ENCODE measurements at regions not wholly inside any gene's neighbourhood (a gene's known extent, or its start where the extent isn't known, plus 50 kb on each side); places are given as distances from the start of the nearest gene placed in this dataset.
"Not testable (repeated sequence)": the region's sequence is repeated elsewhere in the genome, so short reads cannot be mapped to it uniquely, and the experiment has no call there.

GRCh38 chr3:115204475-115204874 is 57.4 kb upstream of the ZBTB20 start:
- DNase-seq, result no peak

- DNase-seq, result no peak
These were observed 61.1 kb upstream of the ZBTB20 start for GRCh38 chr3:115208066-115208750.

DNA sequence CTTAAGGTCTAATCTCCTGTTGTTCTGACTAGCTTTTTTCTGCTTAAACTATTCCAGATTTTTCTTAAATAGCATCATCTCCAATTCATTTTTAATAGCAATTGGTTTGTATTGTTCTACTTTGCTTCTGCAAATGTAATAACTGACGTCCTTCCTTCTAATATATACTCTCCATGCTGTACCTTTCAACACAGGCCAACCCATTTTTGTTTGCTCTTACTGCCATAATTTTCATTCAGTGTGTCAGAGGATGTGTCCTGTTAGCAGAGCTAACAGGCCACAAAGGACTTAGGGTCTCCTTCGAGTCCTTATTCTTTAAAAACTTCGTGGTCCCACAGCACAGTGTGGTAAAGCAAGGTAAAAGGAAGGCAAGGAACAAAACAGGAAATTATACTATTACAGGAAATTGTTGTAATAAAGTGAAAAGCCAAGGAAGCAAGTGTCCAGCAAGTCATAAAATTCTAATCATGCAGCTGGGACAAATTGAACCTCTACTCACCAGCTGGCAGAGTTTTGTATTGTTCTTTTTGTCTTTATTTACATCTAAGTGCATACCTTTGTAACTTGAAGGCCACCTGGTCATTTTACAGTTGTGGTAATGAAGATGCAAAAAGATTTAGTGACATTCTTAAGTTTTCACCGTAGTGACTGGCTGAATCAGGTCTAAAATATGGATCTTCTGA is 64.9 kb upstream of the ZBTB20 start:
- DNase-seq, result no peak

GRCh38 chr3:115212615-115213014 is 65.5 kb upstream of the ZBTB20 start:
- DNase-seq, result no peak

DNA sequence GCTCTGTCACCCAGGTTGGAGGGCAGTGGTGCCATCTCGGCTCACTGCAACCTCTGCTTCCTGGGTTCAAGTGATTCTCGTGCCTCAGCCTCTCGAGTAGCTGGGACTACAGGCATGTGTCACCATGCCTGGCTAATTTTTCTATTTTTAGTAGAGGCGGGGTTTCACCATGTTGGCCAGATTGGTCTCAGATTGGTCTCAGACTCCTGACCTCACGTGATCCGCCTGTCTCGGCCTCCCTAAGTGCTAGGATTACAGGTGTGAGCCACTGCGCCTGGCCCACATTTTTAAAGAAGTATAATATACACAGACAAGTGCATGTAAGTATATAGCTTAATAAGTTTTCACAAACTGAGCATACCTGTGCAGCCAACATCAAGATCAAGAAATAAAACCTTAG is 66.0 kb upstream of the ZBTB20 start:
- DNase-seq, result not testable (repeated sequence)

GRCh38 chr3:115217292-115217677 is 70.2 kb upstream of the ZBTB20 start:
- no peak for DNase-seq

GRCh38 chr3:115217678-115218451 is 70.8 kb upstream of the ZBTB20 start:
- DNase-seq, result no peak

GRCh38 chr3:115218859-115219258 is 71.8 kb upstream of the ZBTB20 start:
- no peak for DNase-seq

DNA sequence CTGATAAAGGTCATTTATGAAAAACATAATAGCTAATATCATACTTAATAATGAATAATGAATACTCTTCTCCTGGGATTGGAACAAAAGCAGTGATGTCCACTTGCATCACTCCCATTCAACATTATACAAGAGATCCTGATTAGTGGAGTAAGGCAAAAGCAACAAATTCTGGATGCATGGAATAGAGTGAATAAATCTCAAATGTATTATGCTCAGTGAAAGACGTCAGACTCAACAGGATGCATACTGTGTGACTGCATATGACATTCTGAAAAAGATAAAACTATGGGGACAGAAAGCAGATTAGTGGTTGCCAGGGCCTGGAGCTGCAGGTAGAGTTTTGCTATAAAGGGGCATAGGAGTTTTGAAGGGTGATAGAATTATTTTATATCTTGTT is 77.6 kb upstream of the ZBTB20 start:
- DNase-seq, result no peak

- no peak for DNase-seq
These were observed 79.9 kb upstream of the ZBTB20 start for GRCh38 chr3:115226844-115227445.

- DNase-seq, result no peak
These were observed 80.4 kb upstream of the ZBTB20 start for GRCh38 chr3:115227461-115227860.

- DNase-seq, result no peak
These were observed 81.2 kb upstream of the ZBTB20 start for GRCh38 chr3:115228266-115228665.

DNA sequence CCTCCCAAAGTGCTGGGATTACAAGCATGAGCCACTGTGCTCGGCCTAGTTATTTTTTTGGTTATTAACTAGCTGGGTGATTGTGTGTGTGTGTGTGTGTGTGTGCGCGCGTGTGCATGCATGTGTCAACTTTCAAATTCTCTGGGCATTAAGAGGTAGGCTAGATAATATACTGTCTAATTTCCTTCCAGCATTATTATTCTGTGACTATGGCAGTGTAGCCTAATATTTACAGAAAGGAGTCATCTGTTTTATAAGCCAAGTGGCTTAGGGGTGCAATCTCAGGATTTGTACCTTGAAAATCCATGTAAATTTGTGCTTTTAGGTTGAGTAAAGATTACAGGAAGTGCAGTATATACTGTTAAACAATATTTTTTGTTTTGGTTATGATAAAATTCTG is 85.1 kb upstream of the ZBTB20 start:
- no peak for DNase-seq

- DNase-seq, result no peak
These were observed 85.9 kb upstream of the ZBTB20 start for GRCh38 chr3:115233021-115233420.

- DNase-seq, result no peak
These were observed 89.4 kb upstream of the ZBTB20 start for GRCh38 chr3:115236496-115236895.

- DNase-seq, result peak in 1 of 2 experiments; percentile 9
These were observed 92.6 kb upstream of the ZBTB20 start for GRCh38 chr3:115239717-115240116.

GRCh38 chr3:115244350-115244749 is 97.3 kb upstream of the ZBTB20 start:
- DNase-seq, result no peak

DNA sequence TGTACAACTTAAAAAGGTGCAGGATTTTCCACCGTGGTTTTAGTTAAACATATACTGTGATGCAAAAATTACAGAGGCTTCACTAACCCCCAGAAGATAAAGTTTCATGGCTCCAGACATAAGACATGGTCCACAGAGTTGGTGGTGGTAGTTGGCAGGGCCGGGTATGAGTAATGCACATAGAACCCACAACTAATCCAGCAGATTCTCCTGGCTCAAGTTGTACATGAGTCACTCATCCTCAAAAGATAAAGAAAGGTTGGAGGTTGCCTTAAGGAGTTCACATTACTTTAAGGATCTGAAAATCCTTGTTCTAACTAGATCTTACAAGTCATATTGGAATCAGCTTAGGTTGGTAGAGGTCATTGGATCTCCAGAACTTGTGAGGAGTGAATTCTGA is 98.3 kb upstream of the ZBTB20 start:
- DNase-seq, result no peak

DNA sequence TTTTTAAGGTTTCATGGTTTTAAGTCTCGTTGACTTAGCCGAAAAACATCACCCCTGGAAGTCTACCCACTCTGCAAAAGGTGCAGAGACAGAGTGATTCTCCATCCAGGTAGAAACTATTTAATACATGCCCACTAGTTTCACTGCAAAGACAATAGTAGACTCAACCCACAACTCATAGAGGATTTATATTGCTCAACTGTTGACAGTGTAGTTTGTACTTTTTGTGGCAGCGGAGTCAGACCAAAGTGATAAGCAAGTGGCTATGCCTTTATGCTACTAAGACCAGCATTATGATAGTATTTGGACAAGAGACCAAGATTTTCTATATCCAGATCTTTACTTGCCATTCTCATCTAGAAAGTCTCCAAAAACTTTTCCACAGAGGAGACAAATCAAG is 98.8 kb upstream of the ZBTB20 start:
- DNase-seq, result no peak

GRCh38 chr3:115246461-115247020 is 99.5 kb upstream of the ZBTB20 start:
- no peak for DNase-seq

DNA sequence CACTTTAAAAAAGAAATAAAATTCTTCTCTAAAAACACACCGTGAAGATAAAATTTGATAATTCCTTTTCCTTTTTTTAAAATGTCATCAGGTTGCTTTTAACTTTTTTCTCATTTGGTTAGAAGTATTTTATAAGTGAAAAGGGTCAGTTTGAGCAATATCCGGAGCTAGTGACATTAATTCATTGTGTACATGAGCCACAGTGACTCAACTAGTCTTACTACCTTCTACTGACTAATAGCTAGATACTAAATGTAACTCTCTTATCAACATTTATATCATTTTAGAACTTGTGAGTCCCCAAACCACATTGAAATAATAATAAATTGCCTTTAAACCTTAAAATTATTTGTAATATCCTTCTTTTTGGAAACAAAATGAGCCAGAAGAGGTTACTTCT is 101.2 kb upstream of the ZBTB20 start:
- DNase-seq, result no peak

GRCh38 chr3:115251509-115251908 is 104.4 kb upstream of the ZBTB20 start:
- no peak for DNase-seq

- no peak for DNase-seq
These were observed 105.6 kb upstream of the ZBTB20 start for GRCh38 chr3:115252679-115253078.

Measured in cerebellar nuclear complex (tissue), 1 donor.